ENCODE measurements at regions not wholly inside any gene's neighbourhood (a gene's known extent, or its start where the extent isn't known, plus 50 kb on each side); places are given as distances from the start of the nearest gene placed in this dataset.

- H3K4me3 ChIP-seq (ENCODE audit: low read length): no peak overlapping the region
- no peak for TF ChIP-seq CTCF (IDR thresholded peaks at IDR 0.05; ENCODE audit: insufficient read depth, low read depth, low read length, missing control alignments)
- peak; percentile 70 for DNase-seq (ENCODE audit: low read depth)
Observed at GRCh38 chr4:26105815-26106699, 192.0 kb downstream of the SMIM20 start.

- no peak for DNase-seq (ENCODE audit: low read depth)
- H3K4me3 ChIP-seq (ENCODE audit: low read length): no peak overlapping the region
- TF ChIP-seq CTCF (IDR thresholded peaks at IDR 0.05; ENCODE audit: insufficient read depth, low read depth, low read length, missing control alignments): no peak
Observed at GRCh38 chr4:26106776-26107175, 192.8 kb downstream of the SMIM20 start.

GRCh38 chr4:26108054-26108453 is 194.0 kb downstream of the SMIM20 start:
- no peak for TF ChIP-seq CTCF (IDR thresholded peaks at IDR 0.05; ENCODE audit: insufficient read depth, low read depth, low read length, missing control alignments)
- DNase-seq (ENCODE audit: low read depth): no peak
- H3K4me3 ChIP-seq (ENCODE audit: low read length): no peak overlapping the region

- TF ChIP-seq CTCF (IDR thresholded peaks at IDR 0.05; ENCODE audit: insufficient read depth, low read depth, low read length, missing control alignments): no peak
- no peak overlapping the region for H3K4me3 ChIP-seq (ENCODE audit: low read length)
- DNase-seq (ENCODE audit: low read depth): peak; percentile 73
Observed at GRCh38 chr4:26110493-26110892, 196.5 kb downstream of the SMIM20 start.

- H3K4me3 ChIP-seq (ENCODE audit: low read length): no peak overlapping the region
- no peak for TF ChIP-seq CTCF (IDR thresholded peaks at IDR 0.05; ENCODE audit: insufficient read depth, low read depth, low read length, missing control alignments)
- DNase-seq (ENCODE audit: low read depth): no peak
Observed at GRCh38 chr4:26113339-26113940, 199.4 kb downstream of the SMIM20 start.

- peak; percentile 61 for DNase-seq (ENCODE audit: low read depth)
- TF ChIP-seq CTCF (IDR thresholded peaks at IDR 0.05; ENCODE audit: insufficient read depth, low read depth, low read length, missing control alignments): no peak
- H3K4me3 ChIP-seq (ENCODE audit: low read length): no peak overlapping the region
Observed at GRCh38 chr4:26116057-26116456, 202.0 kb downstream of the SMIM20 start.
